ENCODE measurements at regions not wholly inside any gene's neighbourhood (a gene's known extent, or its start where the extent isn't known, plus 50 kb on each side); places are given as distances from the start of the nearest gene placed in this dataset.

- no peak for DNase-seq (ENCODE audit: low spot score)
- TF ChIP-seq, protein P1, sequence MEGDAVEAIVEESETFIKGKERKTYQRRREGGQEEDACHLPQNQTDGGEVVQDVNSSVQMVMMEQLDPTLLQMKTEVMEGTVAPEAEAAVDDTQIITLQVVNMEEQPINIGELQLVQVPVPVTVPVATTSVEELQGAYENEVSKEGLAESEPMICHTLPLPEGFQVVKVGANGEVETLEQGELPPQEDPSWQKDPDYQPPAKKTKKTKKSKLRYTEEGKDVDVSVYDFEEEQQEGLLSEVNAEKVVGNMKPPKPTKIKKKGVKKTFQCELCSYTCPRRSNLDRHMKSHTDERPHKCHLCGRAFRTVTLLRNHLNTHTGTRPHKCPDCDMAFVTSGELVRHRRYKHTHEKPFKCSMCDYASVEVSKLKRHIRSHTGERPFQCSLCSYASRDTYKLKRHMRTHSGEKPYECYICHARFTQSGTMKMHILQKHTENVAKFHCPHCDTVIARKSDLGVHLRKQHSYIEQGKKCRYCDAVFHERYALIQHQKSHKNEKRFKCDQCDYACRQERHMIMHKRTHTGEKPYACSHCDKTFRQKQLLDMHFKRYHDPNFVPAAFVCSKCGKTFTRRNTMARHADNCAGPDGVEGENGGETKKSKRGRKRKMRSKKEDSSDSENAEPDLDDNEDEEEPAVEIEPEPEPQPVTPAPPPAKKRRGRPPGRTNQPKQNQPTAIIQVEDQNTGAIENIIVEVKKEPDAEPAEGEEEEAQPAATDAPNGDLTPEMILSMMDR (IDR thresholded peaks at IDR 0.05; ENCODE audit: extremely low read depth, missing control alignments), result no peak
Observed at GRCh38 chr18:34028324-34028723, 196.4 kb downstream of the NOL4 start.

- TF ChIP-seq, protein P1 (IDR thresholded peaks at IDR 0.05; ENCODE audit: extremely low read depth, missing control alignments), result no peak
- no peak for DNase-seq (ENCODE audit: low spot score)
Observed at GRCh38 chr18:34025191-34025801, 199.4 kb downstream of the NOL4 start.

DNA sequence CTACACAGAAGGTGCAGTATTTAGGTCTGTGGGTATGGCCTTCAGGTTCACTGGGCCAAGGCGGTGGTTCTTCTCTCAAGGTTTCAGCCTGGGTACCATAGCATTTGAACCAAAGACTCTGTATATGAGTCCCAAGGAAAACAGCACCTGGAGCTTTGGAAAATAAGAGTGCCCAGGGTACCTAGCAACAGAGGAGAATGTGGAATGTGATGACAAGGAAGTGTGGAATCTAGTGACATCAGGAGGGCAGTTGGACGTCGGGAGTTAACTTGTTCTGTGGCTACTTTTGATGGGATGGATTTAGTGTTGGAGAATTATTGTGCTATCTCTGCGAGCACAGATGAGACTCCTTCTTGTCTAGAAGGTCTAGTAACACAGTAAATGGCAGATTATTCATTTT is 201.2 kb downstream of the NOL4 start:
- DNase-seq (ENCODE audit: low spot score), result no peak
- TF ChIP-seq, protein P1 (IDR thresholded peaks at IDR 0.05; ENCODE audit: extremely low read depth, missing control alignments), result no peak

DNA sequence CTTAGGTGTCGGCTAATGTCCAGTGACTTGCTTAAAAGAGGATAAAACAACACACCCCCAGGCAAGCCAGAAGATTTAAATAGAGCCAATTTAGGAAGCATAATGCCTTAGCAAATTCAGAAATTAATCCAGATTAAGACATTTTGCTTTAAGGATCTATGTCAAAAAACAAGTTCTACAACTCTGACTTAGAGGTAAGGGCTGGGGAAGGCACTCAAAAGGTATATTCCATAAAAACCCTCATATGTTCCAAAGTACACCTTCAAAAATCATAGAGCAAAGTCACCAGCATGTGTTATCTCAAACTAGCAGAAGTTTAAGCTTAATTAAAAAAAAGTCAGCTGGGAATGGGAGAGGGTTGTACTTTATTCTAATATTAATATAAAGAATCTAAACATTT is 206.4 kb downstream of the NOL4 start:
- no peak for DNase-seq (ENCODE audit: low spot score)
- TF ChIP-seq, protein P1 (IDR thresholded peaks at IDR 0.05; ENCODE audit: extremely low read depth, missing control alignments), result no peak

DNA sequence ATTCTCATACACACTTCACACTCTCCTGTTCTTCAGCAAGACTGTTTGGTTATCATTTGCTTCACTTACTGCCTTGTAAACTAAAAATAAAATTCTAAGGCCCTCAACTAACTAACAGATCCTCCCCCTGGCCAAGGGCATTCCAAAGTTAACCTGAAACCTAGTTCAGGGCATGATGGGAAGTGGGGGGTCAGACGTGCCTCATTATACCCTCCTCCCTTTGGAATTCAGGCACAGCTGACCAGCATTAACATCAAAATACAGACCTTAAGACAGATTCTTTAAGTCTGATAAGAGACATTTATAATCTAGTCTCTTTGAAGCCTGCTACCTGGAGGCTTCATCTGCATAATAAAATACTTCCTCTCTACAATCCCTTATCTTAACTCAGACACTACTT is 221.0 kb downstream of the NOL4 start:
- no peak for DNase-seq (ENCODE audit: low spot score)
- TF ChIP-seq, protein P1 (IDR thresholded peaks at IDR 0.05; ENCODE audit: extremely low read depth, missing control alignments), result no peak

- DNase-seq (ENCODE audit: low spot score), result no peak
- TF ChIP-seq, protein P1 (IDR thresholded peaks at IDR 0.05; ENCODE audit: extremely low read depth, missing control alignments), result no peak
Observed at GRCh38 chr18:34002130-34002529, 222.6 kb downstream of the NOL4 start.

DNA sequence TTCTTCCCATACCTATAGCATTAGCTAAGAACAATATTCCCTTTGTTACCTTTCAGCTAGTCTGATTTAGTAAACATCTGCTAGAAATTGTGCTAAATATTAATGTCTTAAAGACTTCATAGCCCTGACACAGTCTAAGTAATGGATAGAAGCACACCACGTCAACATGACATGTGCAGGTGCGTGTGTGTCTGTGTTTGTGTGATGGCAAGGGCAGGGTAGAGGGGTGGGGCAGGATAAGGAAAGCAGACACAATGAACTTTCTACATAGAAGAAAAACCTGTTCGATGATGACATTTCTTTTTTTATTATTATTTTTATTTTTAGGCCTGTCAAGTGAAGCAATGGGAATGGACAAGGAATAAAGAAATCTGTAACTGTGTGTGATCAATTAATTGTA is 223.3 kb downstream of the NOL4 start:
- TF ChIP-seq, protein P1 (IDR thresholded peaks at IDR 0.05; ENCODE audit: extremely low read depth, missing control alignments), result no peak
- DNase-seq (ENCODE audit: low spot score), result no peak

All from GM20000 (cell line).